H1 (cell line): ENCODE measurements at regions not wholly inside any gene's neighbourhood (a gene's known extent, or its start where the extent isn't known, plus 50 kb on each side); places are given as distances from the start of the nearest gene placed in this dataset.

Source experiments
- CTCF ChIA-PET: fragments of 300-600 bp; sonication (Branson Sonifier 250); formaldehyde crosslinking; loops from one replicate; lab custom pipeline; 2021; ENCODE audit not compliant: partially characterized antibody; lab: Charles Lee
- POLR2A ChIA-PET: fragments of 300-600 bp; sonication (Branson Sonifier 250); formaldehyde crosslinking; loops from one replicate; lab custom pipeline; 2021; ENCODE audit warnings: inconsistent platforms; ENCODE audit not compliant: partially characterized antibody; lab: Charles Lee
- DNase-seq, 2 experiments: peaks; one replicate each; pipeline versions ENCODE4 v3.0.0 to v3.0.0-alpha.2; 2010 to 2022; ENCODE audit warnings: low spot score in 2 of 2, low read depth in 1 of 2, mixed read lengths in 1 of 2
- FAIRE-seq: peaks from 2 replicates; lab custom pipeline; 2011; peaks lifted over from hg19 to GRCh38; lab: Jason Lieb, UNC
- H2AFZ ChIP-seq: 2 replicates; pipeline ENCODE4 v1.8.1; 2012; ENCODE audit warnings: low read length, inconsistent platforms
- H2AK5ac ChIP-seq: 2 replicates; pipeline ENCODE4 v1.6.1; 2013; ENCODE audit warnings: low read depth, low read length
- H2BK120ac ChIP-seq: replicated peaks from 2 replicates; pipeline ENCODE3; 2013; ENCODE audit warnings: low read depth, low read length, inconsistent platforms
- H2BK12ac ChIP-seq: 2 replicates; pipeline ENCODE4 v1.6.1; 2013; ENCODE audit warnings: low read depth, low read length
- H2BK15ac ChIP-seq: 2 replicates; pipeline ENCODE4 v1.6.1; 2013; ENCODE audit warnings: low read length
- H2BK20ac ChIP-seq: 2 replicates; pipeline ENCODE4 v1.6.1; 2013; ENCODE audit warnings: low read length
- H2BK5ac ChIP-seq: 2 replicates; pipeline ENCODE4 v1.6.1; 2013; ENCODE audit warnings: low read depth, low read length
- H3K14ac ChIP-seq: 2 replicates; pipeline ENCODE4 v1.6.1; 2013; ENCODE audit warnings: inconsistent platforms; ENCODE audit not compliant: insufficient read length
- H3K18ac ChIP-seq: 2 replicates; pipeline ENCODE4 v1.6.1; 2013; ENCODE audit warnings: low read length; ENCODE audit errors: extremely low read depth
- H3K23ac ChIP-seq: 2 replicates; pipeline ENCODE4 v1.6.1; 2013; ENCODE audit warnings: inconsistent platforms; ENCODE audit not compliant: insufficient read length
- H3K23me2 ChIP-seq: 2 replicates; pipeline ENCODE4 v1.6.1; 2013; ENCODE audit warnings: low read depth, low read length
- H3K27ac ChIP-seq: 2 replicates; pipeline ENCODE4 v1.6.1; 2011; ENCODE audit warnings: low read depth, low read length, inconsistent platforms
- H3K27me3 ChIP-seq, 4 experiments: replicated peaks in 1 of 4; 1 replicate in 1 of 4; 2 replicates in 3 of 4; pipeline versions ENCODE4 v1.6.1 to v1.8.1; 2011 to 2013; ENCODE audit warnings: low read length in 3 of 4, mild to moderate bottlenecking in 3 of 4, inconsistent platforms in 2 of 4, mixed read lengths in 2 of 4, moderate library complexity in 1 of 4; ENCODE audit not compliant: control insufficient read depth in 3 of 4, insufficient read depth in 3 of 4; ENCODE audit errors: extremely low read depth in 1 of 4
- H3K36me3 ChIP-seq, 4 experiments: 2 replicates each; pipeline versions ENCODE4 v1.6.1 to v1.8.1; 2011 to 2013; ENCODE audit warnings: mild to moderate bottlenecking in 4 of 4, low read length in 3 of 4, moderate library complexity in 2 of 4, control low read depth in 1 of 4, inconsistent platforms in 1 of 4; ENCODE audit not compliant: insufficient read depth in 4 of 4, control insufficient read depth in 2 of 4
- H3K4ac ChIP-seq: replicated peaks from 2 replicates; pipeline ENCODE3; 2013; ENCODE audit warnings: low read length, low read depth, mixed read lengths, inconsistent platforms; ENCODE audit not compliant: insufficient read length
- H3K4me1 ChIP-seq, 4 experiments: replicated peaks in 1 of 4; 1 replicate in 1 of 4; 2 replicates in 3 of 4; pipeline versions ENCODE4 v1.6.1 to v1.8.1; 2011 to 2013; ENCODE audit warnings: low read length in 3 of 4, inconsistent platforms in 2 of 4, mixed read lengths in 1 of 4; ENCODE audit not compliant: insufficient read depth in 4 of 4, control insufficient read depth in 3 of 4
- H3K4me2 ChIP-seq, 2 experiments: 2 replicates each; pipeline versions ENCODE4 v1.6.1 to v1.8.1; 2011 to 2013; ENCODE audit warnings: low read depth in 2 of 2, low read length in 2 of 2, control low read depth in 1 of 2, inconsistent platforms in 1 of 2, mild to moderate bottlenecking in 1 of 2; ENCODE audit not compliant: insufficient read depth in 1 of 2
- H3K4me3 ChIP-seq, 4 experiments: fragments of 200-600, 300-600 bp in 1 of 4; sonication (generic), shearing (Covaris generic), sonication (Bioruptor Twin) in 1 of 4; 2 replicates each; pipeline versions ENCODE4 v1.5.1 to v1.8.1; 2011 to 2016; ENCODE audit warnings: low read length in 4 of 4, low read depth in 3 of 4, control low read depth in 2 of 4, inconsistent platforms in 2 of 4, mild to moderate bottlenecking in 2 of 4, mixed read lengths in 1 of 4, moderate library complexity in 1 of 4; ENCODE audit not compliant: insufficient read depth in 2 of 4; ENCODE audit errors: extremely low read depth in 1 of 4
- H3K56ac ChIP-seq: replicated peaks from 2 replicates; pipeline ENCODE3; 2013; ENCODE audit warnings: low read depth, mild to moderate bottlenecking, mixed read lengths, low read length, inconsistent platforms; ENCODE audit not compliant: insufficient read length
- H3K79me1 ChIP-seq: 2 replicates; pipeline ENCODE4 v1.6.1; 2013; ENCODE audit warnings: low read depth, low read length, control low read depth
- H3K79me2 ChIP-seq, 2 experiments: 2 replicates each; pipeline versions ENCODE4 v1.6.1 to v1.8.1; 2012 to 2013; ENCODE audit warnings: low read length in 2 of 2, mild to moderate bottlenecking in 2 of 2, inconsistent platforms in 1 of 2; ENCODE audit not compliant: insufficient read depth in 2 of 2, control insufficient read depth in 1 of 2
- H3K9ac ChIP-seq, 4 experiments: replicated peaks in 1 of 4; 1 replicate in 1 of 4; 2 replicates in 3 of 4; pipeline versions ENCODE4 v1.6.1 to v1.8.1; 2011 to 2013; ENCODE audit warnings: low read depth in 3 of 4, low read length in 3 of 4, control low read depth in 2 of 4, mild to moderate bottlenecking in 2 of 4, moderate library complexity in 2 of 4, inconsistent platforms in 1 of 4; ENCODE audit errors: extremely low read depth in 1 of 4
- H3K9me3 ChIP-seq, 2 experiments: 2 replicates each; pipeline versions ENCODE4 v1.6.1 to v1.8.1; 2012 to 2013; ENCODE audit warnings: mild to moderate bottlenecking in 2 of 2, moderate library complexity in 2 of 2, control low read depth in 1 of 2, inconsistent platforms in 1 of 2, low read depth in 1 of 2, low read length in 1 of 2, mixed read lengths in 1 of 2; ENCODE audit not compliant: insufficient read depth in 2 of 2
- H4K20me1 ChIP-seq, 2 experiments: replicated peaks in 1 of 2; 2 replicates each; pipeline versions ENCODE3 to v1.8.1; 2011 to 2013; ENCODE audit warnings: inconsistent platforms in 2 of 2, low read length in 2 of 2, mild to moderate bottlenecking in 1 of 2; ENCODE audit not compliant: insufficient read depth in 2 of 2, control insufficient read depth in 1 of 2
- H4K5ac ChIP-seq: 2 replicates; pipeline ENCODE4 v1.6.1; 2013; ENCODE audit warnings: low read length, low read depth, mixed read lengths, inconsistent platforms; ENCODE audit not compliant: insufficient read length
- H4K8ac ChIP-seq: 2 replicates; pipeline ENCODE4 v1.8.0; 2013; ENCODE audit warnings: mild to moderate bottlenecking, moderate library complexity, low read length, inconsistent platforms; ENCODE audit not compliant: insufficient read depth; ENCODE audit errors: extremely low read depth
- H4K91ac ChIP-seq: replicated peaks from 2 replicates; pipeline ENCODE3; 2013; ENCODE audit warnings: low read length, mixed read lengths, inconsistent platforms; ENCODE audit not compliant: insufficient read length
- FOSL1 ChIP-seq: IDR thresholded peaks from 2 replicates; pipeline ENCODE4 v1.6.1; 2011; ENCODE audit warnings: mild to moderate bottlenecking, low read depth, low read length, moderate library complexity; ENCODE audit not compliant: insufficient read depth
- SP4 ChIP-seq: IDR thresholded peaks from 2 replicates; pipeline ENCODE4 v1.6.1; 2012; ENCODE audit warnings: low read length, inconsistent platforms
- WGBS, 2 experiments: shearing (Covaris generic) in 1 of 2; methylation state at CpG; one replicate each; pipeline versions ENCODE4 v1.1.6 to v1.1.7; 2013 to 2015; ENCODE audit warnings: low lambda C conversion rate in 2 of 2, mixed read lengths in 2 of 2, inconsistent platforms in 1 of 2, low coverage in 1 of 2, missing lambda C conversion rate in 1 of 2; ENCODE audit not compliant: insufficient replicate concordance in 2 of 2, insufficient coverage in 1 of 2, insufficient read length in 1 of 2; ENCODE audit errors: extremely low coverage in 1 of 2, missing lambda C conversion rate in 1 of 2; 5-methylcytosine and 5-hydroxymethylcytosine counted together

DNA sequence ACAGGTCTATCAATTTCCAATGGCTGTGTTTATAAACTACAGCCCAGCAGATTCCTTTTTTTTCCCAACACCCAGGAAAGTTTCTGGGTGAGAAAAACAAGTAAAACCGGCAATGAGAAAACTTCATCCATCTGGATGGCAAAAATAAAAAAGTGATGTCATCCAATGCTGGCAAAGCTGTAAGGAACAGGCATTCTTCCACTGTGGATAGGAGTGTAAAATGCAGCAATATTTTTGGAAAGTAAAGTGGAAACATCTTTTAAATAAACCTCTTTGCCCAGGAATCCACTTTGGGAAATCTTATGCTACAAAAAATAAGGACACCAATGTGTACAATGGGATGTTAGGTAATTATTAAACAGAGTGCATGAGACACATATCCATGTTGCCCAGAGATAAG is 102.1 kb upstream of the NT5E start:
- Histone ChIP-seq H2BK5ac (no peak overlapping the region), H3K23ac (no peak overlapping the region), H3K36me3 (no peaks in the 10 kb centered on the region), H2BK12ac (no peak overlapping the region), H4K5ac (no peak overlapping the region), H4K91ac (no peak overlapping the region), H3K4me1 (no peaks in the 10 kb centered on the region), H3K27ac (no peak overlapping the region), H3K14ac (no peak overlapping the region), H4K20me1 (no peaks in the 10 kb centered on the region), H3K9me3 (no peaks in the 10 kb centered on the region), H3K18ac (no peak overlapping the region), H2AK5ac (no peak overlapping the region), H2BK15ac (no peak overlapping the region), H3K4ac (no peak overlapping the region), H3K23me2 (no peaks in the 10 kb centered on the region), H3K79me1 (no peaks in the 10 kb centered on the region), H3K79me2 (no peaks in the 10 kb centered on the region), H2AFZ (no peak overlapping the region), H4K8ac (no peak overlapping the region), H3K4me3 (no peak overlapping the region), H3K9ac (no peak overlapping the region), H3K56ac (no peak overlapping the region), H3K4me2 (no peak overlapping the region), H2BK20ac (no peak overlapping the region), H2BK120ac (no peak overlapping the region), H3K27me3 (no peaks in the 10 kb centered on the region)
- DNase-seq (no peak), FAIRE-seq (no peak)
- 100% methylated on average over 1 of the region's 1 CpG; no CpG with 5 or more reads in 1 of the 2 experiments for WGBS, 2 experiments
- no peak for TF ChIP-seq FOSL1
- TF ChIP-seq SP4: no peak
- CTCF ChIA-PET: interaction anchor here (0.6 to 1.1 kb wide), 3 partner anchors 16 to 438 kb away, joined by 3 to 4 read pairs (median 3); no protein-coding TSS in a partner anchor
- POLR2A ChIA-PET: no interaction called here
